IgD-negative memory B cell (primary cell): ENCODE measurements at regions not wholly inside any gene's neighbourhood (a gene's known extent, or its start where the extent isn't known, plus 50 kb on each side); places are given as distances from the start of the nearest gene placed in this dataset.
A peak's percentile ranks its signal among the peaks of the same experiment; 100 is the strongest.
"Not testable (repeated sequence)": the region's sequence is repeated elsewhere in the genome, so short reads cannot be mapped to it uniquely, and the experiment has no call there.

Experiments
- H3K27ac Mint-ChIP-seq, 3 donors: one replicate each; pipeline ENCODE4 v1.8.0; 2020 to 2022; ENCODE audit warnings: mild to moderate bottlenecking in 3 of 3, mixed read lengths in 3 of 3, moderate library complexity in 1 of 3
- H3K27me3 Mint-ChIP-seq: one replicate; pipeline ENCODE4 v1.8.0; 2021; ENCODE audit warnings: mixed read lengths
- H3K36me3 Mint-ChIP-seq: one replicate; pipeline ENCODE4 v1.8.0; 2020; ENCODE audit warnings: mild to moderate bottlenecking, mixed read lengths
- H3K4me1 Mint-ChIP-seq, 3 donors: one replicate each; pipeline ENCODE4 v1.8.0; 2020 to 2022; ENCODE audit warnings: mixed read lengths in 3 of 3, mild to moderate bottlenecking in 1 of 3
- H3K4me3 Mint-ChIP-seq, 4 donors: one replicate each; pipeline ENCODE4 v1.8.0; 2020 to 2022; ENCODE audit warnings: mild to moderate bottlenecking in 4 of 4, mixed read lengths in 4 of 4, moderate library complexity in 3 of 4
- H3K9me3 Mint-ChIP-seq, 3 donors: one replicate each; pipeline ENCODE4 v1.8.0; 2020 to 2021; ENCODE audit warnings: mixed read lengths in 3 of 3, mild to moderate bottlenecking in 1 of 3

DNA sequence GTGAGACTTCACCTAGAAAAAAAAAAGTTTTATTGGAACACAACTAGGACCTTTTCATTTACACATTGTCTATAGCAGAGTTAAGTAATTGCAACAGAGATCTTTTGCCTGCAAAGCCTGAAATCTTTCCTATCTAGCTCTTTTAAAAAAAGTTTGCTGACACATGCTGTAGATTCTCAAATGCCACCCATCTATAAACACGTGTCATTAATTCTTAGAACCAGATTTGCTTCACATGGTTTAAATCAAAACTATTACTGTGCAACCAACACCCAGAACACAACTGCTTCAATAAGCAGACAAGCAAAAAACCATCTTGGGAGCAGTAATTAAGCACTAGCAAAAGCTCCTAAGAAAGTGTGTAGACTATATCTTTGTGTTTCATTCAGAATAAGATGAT lies 55.0 kb downstream of the OXSM start:
- Mint-ChIP-seq H3K4me1 (no peaks in the 10 kb centered on the region), H3K4me3 (no peak overlapping the region), H3K27ac (no peak overlapping the region), H3K36me3 (no peaks in the 10 kb centered on the region), H3K9me3 (no peaks in the 10 kb centered on the region), H3K27me3 (peaks cover 4% of the 10 kb centered on the region)

DNA sequence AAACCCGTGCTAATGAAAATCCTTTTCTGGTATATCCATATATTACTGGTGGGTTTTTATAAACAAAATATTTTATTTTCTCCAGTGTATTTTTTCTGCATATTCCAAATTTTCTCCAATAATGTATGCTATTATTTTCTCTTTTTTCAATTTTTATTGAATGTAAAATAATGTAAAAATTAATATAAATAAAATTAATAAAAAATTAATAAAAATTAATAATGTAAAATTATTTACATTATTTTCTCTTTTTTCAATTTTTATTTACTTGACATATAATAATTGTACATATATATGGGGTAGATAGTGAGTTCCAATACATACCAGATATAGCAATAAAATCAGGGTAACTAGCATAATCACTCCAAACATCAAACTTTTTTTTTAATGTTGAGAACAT lies 56.4 kb downstream of the OXSM start:
- Mint-ChIP-seq H3K4me3 (no peak overlapping the region), H3K27me3 (peaks cover 2% of the 10 kb centered on the region)

DNA sequence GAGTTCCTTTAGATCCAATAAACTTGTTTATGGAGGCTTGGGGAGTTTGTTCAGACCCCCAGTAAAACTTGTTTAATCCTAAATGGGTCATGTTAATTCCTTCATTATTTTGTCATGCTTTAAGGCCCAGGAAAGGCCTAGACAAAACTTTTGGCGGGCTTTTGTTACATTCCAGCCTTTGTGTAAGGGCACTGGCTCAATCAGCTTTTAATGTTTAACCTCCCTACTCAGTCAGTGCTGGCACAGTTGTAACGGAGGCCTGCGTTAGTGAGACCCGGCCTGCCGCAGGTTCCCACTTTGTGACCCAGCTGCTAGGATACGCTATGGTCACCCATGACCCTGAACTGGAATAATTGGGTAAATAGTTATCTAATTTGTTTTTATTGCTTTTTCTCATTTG lies 59.2 kb downstream of the OXSM start:
- Mint-ChIP-seq H3K36me3 (no peaks in the 10 kb centered on the region), H3K27ac (no peak overlapping the region), H3K27me3 (peaks cover 2% of the 10 kb centered on the region), H3K9me3 (no peaks in the 10 kb centered on the region), H3K4me3 (no peak overlapping the region), H3K4me1 (peaks cover 0 to 2% (median 0%) of the 10 kb centered on the region in 3 donors)

More for the DNA sequence above, 56.4 kb downstream of the OXSM start:
- Mint-ChIP-seq H3K36me3 (no peaks in the 10 kb centered on the region), H3K9me3 (no peaks in the 10 kb centered on the region), H3K4me1 (peaks cover 0 to under 1% (median 0%) of the 10 kb centered on the region in 3 donors), H3K27ac (no peak overlapping the region)

DNA sequence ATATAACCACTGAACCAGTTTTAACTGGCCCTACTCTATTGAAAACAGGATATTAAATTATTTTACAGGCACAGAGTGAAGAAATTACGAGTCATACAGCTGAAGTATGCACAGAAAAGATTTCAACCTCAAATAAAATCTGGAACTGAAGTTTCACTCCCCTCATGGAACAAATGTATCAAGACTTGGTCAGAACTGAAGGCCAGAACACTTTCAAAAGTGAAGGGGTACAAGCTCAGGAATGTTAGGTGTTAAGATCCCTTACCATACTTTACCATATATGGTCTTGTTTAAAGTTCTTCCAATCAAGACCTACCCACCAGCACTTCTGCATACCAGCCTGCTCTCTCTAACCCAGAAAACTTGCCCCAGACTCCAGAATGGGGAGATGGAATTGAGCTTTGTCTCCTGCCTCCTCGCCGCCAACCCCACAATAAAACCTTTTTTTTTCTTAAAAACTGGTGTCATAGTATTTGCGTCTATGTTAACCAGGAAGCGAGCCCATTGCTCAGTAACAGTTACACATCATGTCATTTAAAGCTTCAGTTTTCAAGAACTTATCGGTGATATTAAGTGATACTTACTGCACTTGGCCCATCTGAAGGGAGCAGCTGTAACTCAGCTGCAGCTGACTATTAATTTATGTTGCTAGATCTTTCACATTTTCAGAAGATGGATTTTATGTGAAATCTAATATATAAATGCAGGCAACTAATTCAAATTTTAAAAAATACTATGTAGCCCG lies 59.9 kb downstream of the OXSM start:
- Mint-ChIP-seq H3K9me3 (no peaks in the 10 kb centered on the region), H3K27me3 (peaks cover under 1% of the 10 kb centered on the region), H3K4me3 (no peak overlapping the region), H3K4me1 (peaks cover 0 to 2% (median 0%) of the 10 kb centered on the region in 3 donors), H3K36me3 (no peaks in the 10 kb centered on the region), H3K27ac (peak overlapping the region in 1 of 3 donors; percentile 67)

DNA sequence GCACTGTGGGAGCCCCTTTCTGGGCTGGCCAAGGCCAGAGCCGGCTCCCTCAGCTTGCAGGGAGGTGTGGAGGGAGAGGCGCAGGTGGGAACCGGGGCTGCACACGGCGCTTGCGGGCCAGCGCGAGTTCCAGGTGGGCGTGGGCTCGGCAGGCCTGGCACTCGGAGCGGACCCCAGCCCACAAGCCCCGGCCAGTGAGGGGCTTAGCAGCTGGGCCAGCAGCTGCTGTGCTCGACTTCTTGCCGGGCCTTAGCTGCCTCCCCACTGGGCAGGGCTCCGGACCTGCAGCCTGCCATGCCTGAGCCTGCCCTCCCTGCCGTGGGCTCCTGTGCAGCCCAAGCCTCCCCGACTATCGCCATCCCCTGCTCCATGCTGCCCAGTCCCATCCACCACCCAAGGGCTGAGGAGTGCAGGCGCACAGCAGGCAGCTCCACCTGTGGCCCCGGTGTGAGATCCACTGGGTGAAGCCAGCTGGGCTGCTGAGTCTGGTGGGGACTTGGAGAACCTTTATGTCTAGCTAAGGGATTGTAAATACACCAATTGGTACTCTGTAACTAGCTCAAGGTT lies 61.9 kb downstream of the OXSM start:
- not testable (repeated sequence) for H3K4me1 Mint-ChIP-seq, H3K27me3 Mint-ChIP-seq, H3K9me3 Mint-ChIP-seq, H3K36me3 Mint-ChIP-seq, H3K27ac Mint-ChIP-seq, H3K4me3 Mint-ChIP-seq

DNA sequence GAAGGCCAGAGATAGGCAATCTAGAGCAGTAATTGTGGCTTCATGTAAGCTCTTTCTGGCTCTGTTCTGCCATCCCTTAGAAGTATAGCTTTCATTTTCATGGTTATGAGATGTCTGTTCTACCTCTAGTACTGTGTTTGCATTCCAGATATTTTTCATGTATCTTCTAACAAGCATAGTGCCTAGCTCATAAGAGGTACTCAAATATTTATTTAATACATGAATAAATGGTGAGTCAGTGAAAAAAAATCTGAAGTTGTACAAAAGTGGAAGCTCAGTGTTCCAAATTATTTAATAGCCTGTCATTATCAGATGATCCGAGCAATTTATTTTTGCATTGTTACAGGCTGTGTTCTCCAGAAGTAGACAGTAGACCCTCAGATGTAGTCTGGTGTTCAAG lies 64.3 kb downstream of the OXSM start:
- Mint-ChIP-seq H3K27ac (no peak overlapping the region), H3K36me3 (no peaks in the 10 kb centered on the region), H3K9me3 (no peaks in the 10 kb centered on the region), H3K27me3 (no peaks in the 10 kb centered on the region), H3K4me3 (no peak overlapping the region), H3K4me1 (peaks cover 0 to 2% (median 0%) of the 10 kb centered on the region in 3 donors)

DNA sequence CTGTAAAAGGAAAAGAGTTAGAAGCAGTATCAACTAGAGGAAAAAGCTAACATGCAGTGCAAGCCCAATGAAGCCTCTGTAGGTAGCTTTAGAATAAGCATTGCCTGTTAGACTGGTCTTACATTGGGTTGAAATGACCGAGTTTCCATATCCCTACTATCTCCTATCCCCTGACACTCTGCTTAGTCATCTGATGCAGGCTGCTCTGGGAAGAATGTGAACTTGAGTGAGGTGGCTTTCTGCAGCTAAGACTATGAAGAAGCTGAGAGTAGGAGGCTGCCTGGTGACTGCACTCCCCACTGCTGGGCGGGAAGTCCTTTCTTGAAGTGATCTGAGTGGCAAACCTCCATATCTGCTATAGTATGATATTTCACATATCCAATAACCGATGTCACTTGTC lies 64.7 kb downstream of the OXSM start:
- Mint-ChIP-seq H3K27me3 (no peaks in the 10 kb centered on the region), H3K4me3 (no peak overlapping the region), H3K27ac (no peak overlapping the region), H3K36me3 (no peaks in the 10 kb centered on the region), H3K9me3 (no peaks in the 10 kb centered on the region), H3K4me1 (peaks cover 0 to 2% (median 0%) of the 10 kb centered on the region in 3 donors)

DNA sequence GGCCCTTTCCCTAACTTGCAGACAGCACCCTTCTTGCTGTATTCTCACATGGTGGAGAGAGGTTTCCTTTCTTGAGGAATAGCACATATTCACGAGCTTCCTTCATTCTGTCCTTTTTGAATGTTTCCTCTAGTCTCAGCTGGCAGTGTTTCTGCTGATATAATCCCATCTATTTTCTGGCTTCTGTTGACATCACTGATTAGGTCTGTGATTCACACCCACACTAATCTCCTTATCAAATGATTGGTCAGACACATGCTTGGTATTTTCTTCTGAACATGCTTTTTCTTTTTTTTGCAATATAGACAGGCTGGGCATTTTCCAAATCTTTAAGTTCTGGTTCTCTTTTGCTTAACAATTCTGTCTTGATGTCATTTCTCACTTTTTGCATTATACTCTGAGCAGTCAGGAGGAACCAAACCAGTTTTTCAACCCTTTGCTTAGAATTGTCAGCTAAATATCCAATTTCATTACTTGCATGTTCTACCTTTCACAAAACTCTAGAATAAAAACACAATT lies 65.4 kb downstream of the OXSM start:
- H3K9me3 Mint-ChIP-seq: peaks cover 0 to 6% (median 0%) of the 10 kb centered on the region in 3 donors
- peaks cover 0 to 2% (median 0%) of the 10 kb centered on the region in 3 donors for H3K4me1 Mint-ChIP-seq
- H3K27ac Mint-ChIP-seq: no peak overlapping the region

DNA sequence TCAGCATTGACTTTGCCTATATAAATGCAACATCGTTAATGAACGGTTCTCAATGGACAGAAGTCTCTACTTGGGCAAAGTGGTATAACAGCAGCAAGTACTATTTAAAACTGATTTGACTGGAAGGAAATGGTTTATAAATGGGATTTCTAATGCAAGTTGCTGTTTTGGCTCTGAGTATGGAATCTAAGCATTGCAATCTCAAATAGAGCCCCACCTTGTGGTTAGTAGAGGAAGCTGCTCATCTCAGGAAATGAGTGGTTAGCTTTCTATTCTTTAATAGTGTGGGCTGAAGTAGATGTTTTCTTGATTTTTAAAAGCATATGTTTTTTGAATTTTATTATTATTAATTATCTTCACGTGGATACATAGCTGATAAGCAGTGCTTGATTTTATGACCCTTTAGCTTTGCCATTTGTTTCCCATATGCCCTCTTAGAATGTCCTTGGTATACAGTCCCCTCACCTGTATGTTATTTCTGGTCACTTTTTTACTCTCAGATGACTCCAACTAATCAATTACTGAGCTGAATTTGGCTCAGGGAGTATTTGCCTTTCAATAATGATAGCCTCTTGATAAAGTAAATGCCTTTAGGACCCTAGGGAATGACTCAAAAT lies 67.1 kb downstream of the OXSM start:
- H3K9me3 Mint-ChIP-seq: peaks cover 2 to 10% (median 4%) of the 10 kb centered on the region in 3 donors
- no peaks in the 10 kb centered on the region for H3K4me1 Mint-ChIP-seq
- H3K27ac Mint-ChIP-seq: no peak overlapping the region
- H3K27me3 Mint-ChIP-seq: no peaks in the 10 kb centered on the region
- H3K4me3 Mint-ChIP-seq: no peak overlapping the region
- no peaks in the 10 kb centered on the region for H3K36me3 Mint-ChIP-seq

More for the DNA sequence above, 65.4 kb downstream of the OXSM start:
- H3K27me3 Mint-ChIP-seq: no peaks in the 10 kb centered on the region
- H3K36me3 Mint-ChIP-seq: no peaks in the 10 kb centered on the region
- no peak overlapping the region for H3K4me3 Mint-ChIP-seq

DNA sequence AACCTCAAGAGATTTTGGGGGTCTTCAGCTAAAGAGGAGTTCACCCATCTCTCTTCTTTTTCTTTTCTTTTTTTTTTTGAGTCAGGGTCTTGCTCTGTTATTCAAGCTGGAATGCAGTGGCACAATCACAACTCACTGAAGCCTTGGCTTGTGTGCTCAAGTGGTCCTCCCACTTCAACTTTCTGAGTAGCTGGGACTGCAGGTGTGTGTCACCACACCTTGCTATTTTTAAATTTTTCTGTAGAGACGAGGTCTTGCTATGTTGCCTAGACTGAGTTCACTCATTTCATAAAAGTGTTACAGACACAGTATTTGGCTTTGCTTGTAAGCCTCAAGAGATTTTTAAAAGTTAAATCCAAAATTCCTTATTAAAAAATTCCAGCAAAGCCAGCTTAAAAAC lies 71.7 kb downstream of the OXSM start:
- Mint-ChIP-seq H3K4me3 (no peak overlapping the region), H3K36me3 (no peaks in the 10 kb centered on the region)

DNA sequence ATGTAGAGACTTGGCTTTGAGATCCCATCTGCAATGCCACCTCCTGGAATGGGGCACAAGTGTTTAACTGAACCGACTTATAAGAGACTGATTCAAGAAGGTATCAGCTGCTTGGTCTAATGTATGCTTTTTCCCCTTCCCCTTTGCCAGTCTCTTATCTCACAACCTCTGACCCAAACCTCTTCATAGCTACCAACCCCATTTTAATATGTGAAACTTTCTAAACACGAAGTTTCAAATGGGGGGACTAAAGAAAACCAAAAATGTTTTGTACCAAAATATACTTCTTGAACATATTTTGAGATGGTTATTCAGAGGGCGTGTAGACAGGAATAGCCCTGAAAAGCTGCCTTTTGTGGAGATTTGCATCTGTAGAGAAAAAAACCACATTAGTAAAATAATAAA lies 73.1 kb downstream of the OXSM start:
- H3K27me3 Mint-ChIP-seq: no peaks in the 10 kb centered on the region
- no peak overlapping the region for H3K4me3 Mint-ChIP-seq
- H3K27ac Mint-ChIP-seq: no peak overlapping the region
- peaks cover 2 to 10% (median 4%) of the 10 kb centered on the region in 3 donors for H3K9me3 Mint-ChIP-seq
- H3K36me3 Mint-ChIP-seq: no peaks in the 10 kb centered on the region
- no peaks in the 10 kb centered on the region for H3K4me1 Mint-ChIP-seq

More for the DNA sequence above, 71.7 kb downstream of the OXSM start:
- H3K27me3 Mint-ChIP-seq: no peaks in the 10 kb centered on the region
- H3K9me3 Mint-ChIP-seq: peaks cover 2 to 10% (median 4%) of the 10 kb centered on the region in 3 donors
- no peak overlapping the region for H3K27ac Mint-ChIP-seq
- H3K4me1 Mint-ChIP-seq: no peaks in the 10 kb centered on the region

DNA sequence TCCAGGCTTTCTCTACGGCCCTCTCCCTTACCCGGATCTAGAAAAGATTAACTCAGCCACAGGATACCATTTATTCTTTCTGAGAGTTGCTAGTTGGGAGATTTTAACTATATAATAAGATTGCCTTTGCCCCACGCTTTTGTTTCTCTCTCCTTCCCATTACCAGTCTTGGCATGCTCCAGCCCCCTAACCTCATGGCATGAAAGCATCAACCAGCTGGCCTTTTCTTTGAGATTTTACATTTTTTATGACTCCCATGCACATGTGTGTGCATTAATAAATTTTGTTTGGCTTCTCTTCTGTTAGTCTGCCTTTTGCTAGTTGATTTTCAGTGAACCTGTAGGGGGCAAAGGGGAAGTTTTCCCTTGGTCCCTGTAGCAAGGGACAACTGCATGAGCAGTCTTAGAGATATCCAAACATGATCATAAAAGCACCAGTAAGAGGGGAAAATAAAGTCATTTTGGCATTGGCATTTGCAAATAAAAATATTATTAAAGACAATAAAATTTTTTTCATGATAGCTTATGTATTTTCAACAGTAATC lies 73.6 kb downstream of the OXSM start:
- no peak overlapping the region for H3K4me3 Mint-ChIP-seq
- no peak overlapping the region for H3K27ac Mint-ChIP-seq
- H3K36me3 Mint-ChIP-seq: no peaks in the 10 kb centered on the region
- H3K9me3 Mint-ChIP-seq: peaks cover 2 to 10% (median 4%) of the 10 kb centered on the region in 3 donors
- H3K4me1 Mint-ChIP-seq: no peaks in the 10 kb centered on the region
- no peaks in the 10 kb centered on the region for H3K27me3 Mint-ChIP-seq

DNA sequence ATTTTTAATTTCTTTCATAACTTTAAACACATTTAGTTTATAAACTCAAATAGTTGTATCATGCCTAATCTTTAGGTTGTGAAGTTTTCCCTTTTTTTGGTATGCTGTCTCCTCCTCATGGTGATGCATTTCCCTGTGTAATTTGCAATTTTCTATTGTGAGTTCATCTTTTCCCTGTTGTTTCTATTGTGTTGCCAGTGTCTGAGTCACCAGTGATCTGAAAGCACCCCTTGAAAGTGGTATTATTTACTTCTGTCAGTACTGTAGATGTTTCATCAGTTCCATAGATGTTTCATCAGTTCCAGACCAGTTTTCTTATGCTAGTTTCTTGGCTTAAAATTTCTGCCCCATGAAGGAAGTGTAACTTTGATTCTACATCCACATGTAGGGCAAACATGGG lies 80.6 kb downstream of the OXSM start:
- Mint-ChIP-seq H3K4me3 (no peak overlapping the region), H3K27me3 (no peaks in the 10 kb centered on the region), H3K27ac (no peak overlapping the region), H3K9me3 (peaks cover 4 to 11% (median 6%) of the 10 kb centered on the region in 3 donors), H3K36me3 (peaks cover 1% of the 10 kb centered on the region), H3K4me1 (peaks cover 6 to 9% (median 8%) of the 10 kb centered on the region in 3 donors)

DNA sequence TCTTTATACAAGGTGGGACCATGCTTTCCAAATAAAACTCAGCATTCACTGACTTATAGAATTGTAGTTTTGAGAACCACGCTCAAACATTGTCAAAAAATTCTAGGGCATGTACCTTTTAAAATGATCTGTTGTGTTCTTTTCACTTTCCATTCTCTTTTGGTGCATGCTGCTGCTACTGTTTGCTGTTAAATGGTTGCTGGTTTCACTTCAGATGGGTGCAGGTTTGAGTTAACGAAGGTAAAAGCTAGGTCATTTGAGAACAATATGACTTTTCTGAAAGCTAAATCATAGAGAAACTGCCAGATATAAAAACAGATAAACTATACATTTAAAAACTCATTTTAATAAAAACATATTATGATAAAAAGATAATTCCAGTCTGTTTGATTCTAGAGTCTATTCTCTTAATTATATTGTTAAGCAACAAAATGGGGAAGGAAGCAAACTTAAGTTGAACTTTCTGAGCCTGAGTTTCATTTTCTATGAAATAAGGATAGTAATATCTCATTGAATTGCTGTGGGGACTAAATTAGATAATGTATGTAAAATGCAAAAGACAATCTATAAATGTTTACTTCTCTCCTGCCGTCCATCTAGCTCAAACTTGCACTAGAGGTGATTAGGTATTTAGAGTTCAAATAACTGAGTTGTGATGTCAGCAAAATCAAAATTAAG lies 82.4 kb downstream of the OXSM start:
- no peaks in the 10 kb centered on the region for H3K27me3 Mint-ChIP-seq
- H3K4me1 Mint-ChIP-seq: peaks cover 6 to 9% (median 8%) of the 10 kb centered on the region in 3 donors
- H3K4me3 Mint-ChIP-seq: no peak overlapping the region
- peaks cover 1% of the 10 kb centered on the region for H3K36me3 Mint-ChIP-seq
- no peak overlapping the region for H3K27ac Mint-ChIP-seq
- H3K9me3 Mint-ChIP-seq: peaks cover 4 to 11% (median 6%) of the 10 kb centered on the region in 3 donors

DNA sequence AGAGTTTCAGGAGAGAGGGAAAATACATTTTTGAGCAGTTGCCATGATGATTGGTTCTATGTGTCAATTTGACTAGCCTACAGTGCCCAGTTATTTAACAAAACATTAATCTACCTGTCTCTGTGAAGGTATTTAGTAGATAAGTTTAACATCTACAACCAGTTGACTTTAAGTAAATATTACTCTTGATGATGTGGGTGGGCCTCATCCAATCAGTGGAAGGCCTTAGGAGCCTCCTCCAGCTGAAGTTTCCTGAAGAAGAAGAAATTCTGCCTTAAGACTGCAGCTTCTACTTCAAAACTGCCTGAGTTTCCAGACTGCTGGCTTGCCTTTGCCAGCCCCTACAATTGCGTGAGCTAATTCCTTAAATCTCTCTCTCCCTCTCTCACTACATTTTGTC lies 93.6 kb downstream of the OXSM start:
- no peaks in the 10 kb centered on the region for H3K36me3 Mint-ChIP-seq
- no peaks in the 10 kb centered on the region for H3K9me3 Mint-ChIP-seq
- H3K4me1 Mint-ChIP-seq: no peaks in the 10 kb centered on the region
- no peak overlapping the region for H3K4me3 Mint-ChIP-seq
- peaks cover 4% of the 10 kb centered on the region for H3K27me3 Mint-ChIP-seq
- H3K27ac Mint-ChIP-seq: no peak overlapping the region
